ENCODE measurements at regions not wholly inside any gene's neighbourhood (a gene's known extent, or its start where the extent isn't known, plus 50 kb on each side); places are given as distances from the start of the nearest gene placed in this dataset.

- TF ChIP-seq, protein P1, sequence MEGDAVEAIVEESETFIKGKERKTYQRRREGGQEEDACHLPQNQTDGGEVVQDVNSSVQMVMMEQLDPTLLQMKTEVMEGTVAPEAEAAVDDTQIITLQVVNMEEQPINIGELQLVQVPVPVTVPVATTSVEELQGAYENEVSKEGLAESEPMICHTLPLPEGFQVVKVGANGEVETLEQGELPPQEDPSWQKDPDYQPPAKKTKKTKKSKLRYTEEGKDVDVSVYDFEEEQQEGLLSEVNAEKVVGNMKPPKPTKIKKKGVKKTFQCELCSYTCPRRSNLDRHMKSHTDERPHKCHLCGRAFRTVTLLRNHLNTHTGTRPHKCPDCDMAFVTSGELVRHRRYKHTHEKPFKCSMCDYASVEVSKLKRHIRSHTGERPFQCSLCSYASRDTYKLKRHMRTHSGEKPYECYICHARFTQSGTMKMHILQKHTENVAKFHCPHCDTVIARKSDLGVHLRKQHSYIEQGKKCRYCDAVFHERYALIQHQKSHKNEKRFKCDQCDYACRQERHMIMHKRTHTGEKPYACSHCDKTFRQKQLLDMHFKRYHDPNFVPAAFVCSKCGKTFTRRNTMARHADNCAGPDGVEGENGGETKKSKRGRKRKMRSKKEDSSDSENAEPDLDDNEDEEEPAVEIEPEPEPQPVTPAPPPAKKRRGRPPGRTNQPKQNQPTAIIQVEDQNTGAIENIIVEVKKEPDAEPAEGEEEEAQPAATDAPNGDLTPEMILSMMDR (IDR thresholded peaks at IDR 0.05; ENCODE audit: low read depth, low read length), result no peak
- H3K4me3 ChIP-seq (ENCODE audit: low read depth, low read length), result no peak overlapping the region
Measured at GRCh38 chr3:153704115-153704514, 417.1 kb upstream of the ARHGEF26 start.

- H3K4me3 ChIP-seq (ENCODE audit: low read depth, low read length), result no peak overlapping the region
- TF ChIP-seq, protein P1 (IDR thresholded peaks at IDR 0.05; ENCODE audit: low read depth, low read length), result no peak
Measured at GRCh38 chr3:153706706-153707105, 414.5 kb upstream of the ARHGEF26 start.

- H3K4me3 ChIP-seq (ENCODE audit: low read depth, low read length), result no peak overlapping the region
- TF ChIP-seq, protein P1 (IDR thresholded peaks at IDR 0.05; ENCODE audit: low read depth, low read length), result no peak
Measured at GRCh38 chr3:153714016-153714415, 407.2 kb upstream of the ARHGEF26 start.

GRCh38 chr3:153714588-153715290 lies 406.5 kb upstream of the ARHGEF26 start:
- TF ChIP-seq, protein P1 (IDR thresholded peaks at IDR 0.05; ENCODE audit: low read depth, low read length), result no peak
- H3K4me3 ChIP-seq (ENCODE audit: low read depth, low read length), result no peak overlapping the region

- TF ChIP-seq, protein P1 (IDR thresholded peaks at IDR 0.05; ENCODE audit: low read depth, low read length), result no peak
Measured at GRCh38 chr3:153722157-153722556, 399.0 kb upstream of the ARHGEF26 start.

DNA sequence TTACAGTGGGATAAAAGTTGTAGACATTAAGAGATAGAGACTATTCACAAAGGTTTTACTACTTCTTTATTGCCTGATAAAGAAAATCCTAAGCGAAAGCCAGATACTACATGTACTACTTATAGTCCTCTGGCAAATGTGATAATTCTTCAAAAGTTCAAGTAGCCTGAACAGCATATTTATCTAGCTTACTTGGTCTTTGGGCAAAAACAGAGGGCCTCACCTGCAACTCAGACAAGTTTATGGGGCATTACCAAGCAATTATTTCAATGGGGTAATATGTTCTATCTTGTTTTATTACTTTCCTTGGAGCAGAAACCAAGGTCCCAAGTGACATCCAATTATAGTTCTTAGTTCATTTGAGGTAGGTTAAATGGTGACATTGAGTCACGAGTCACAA lies 390.1 kb upstream of the ARHGEF26 start:
- H3K4me3 ChIP-seq (ENCODE audit: low read depth, low read length), result no peak overlapping the region
- TF ChIP-seq, protein P1 (IDR thresholded peaks at IDR 0.05; ENCODE audit: low read depth, low read length), result no peak

More at GRCh38 chr3:153722157-153722556, 399.0 kb upstream of the ARHGEF26 start:
- no peak overlapping the region for H3K4me3 ChIP-seq (ENCODE audit: low read depth, low read length)

- no peak overlapping the region for H3K4me3 ChIP-seq (ENCODE audit: low read depth, low read length)
Measured at GRCh38 chr3:153734777-153735551, 386.2 kb upstream of the ARHGEF26 start.

More at GRCh38 chr3:153734777-153735551, 386.2 kb upstream of the ARHGEF26 start:
- TF ChIP-seq, protein P1 (IDR thresholded peaks at IDR 0.05; ENCODE audit: low read depth, low read length), result no peak
